GM23338 (cell line): ENCODE measurements at regions not wholly inside any gene's neighbourhood (a gene's known extent, or its start where the extent isn't known, plus 50 kb on each side); places are given as distances from the start of the nearest gene placed in this dataset.
"Not testable (repeated sequence)": the region's sequence is repeated elsewhere in the genome, so short reads cannot be mapped to it uniquely, and the experiment has no call there.

ENCODE experiments used
- ATAC-seq: fragments of 200-7000 bp; cut with Tn5 transposase; 3 replicates; pipeline ENCODE4 v1.9.1; 2020
- DNase-seq: peaks from one replicate; pipeline ENCODE4 v3.0.0-alpha.2; 2015; ENCODE audit warnings: low spot score
- H2AFZ ChIP-seq: fragments of 200-600 bp; sonication (generic); 2 replicates; pipeline ENCODE4 v1.8.0; 2016; ENCODE audit warnings: antibody characterized with exemption, mild to moderate bottlenecking, moderate library complexity
- H3F3A ChIP-seq: fragments of 200-600 bp; sonication (generic); replicated peaks from 2 replicates; pipeline ENCODE4 v1.8.0; 2017; ENCODE audit warnings: antibody characterized with exemption, mixed run types, low read depth
- H3K27ac ChIP-seq: fragments of 200-600 bp; sonication (generic); 2 replicates; pipeline ENCODE4 v1.6.1; 2016; ENCODE audit warnings: low read depth
- H3K27me3 ChIP-seq: fragments of 200-600 bp; sonication (generic); 2 replicates; pipeline ENCODE4 v1.8.0; 2016; ENCODE audit warnings: mild to moderate bottlenecking, mixed run types, moderate library complexity; ENCODE audit not compliant: insufficient read depth
- H3K36me3 ChIP-seq: fragments of 200-600 bp; sonication (generic); 2 replicates; pipeline ENCODE4 v1.8.0; 2016; ENCODE audit warnings: mild to moderate bottlenecking; ENCODE audit not compliant: insufficient read depth
- H3K4me1 ChIP-seq: fragments of 200-600 bp; sonication (generic); 2 replicates; pipeline ENCODE4 v1.8.0; 2016; ENCODE audit warnings: mild to moderate bottlenecking, moderate library complexity; ENCODE audit not compliant: insufficient read depth
- H3K4me2 ChIP-seq: fragments of 200-600 bp; sonication (generic); 2 replicates; pipeline ENCODE4 v1.7.1; 2017; ENCODE audit warnings: mixed run types
- H3K4me3 ChIP-seq: fragments of 200-600 bp; sonication (generic); 2 replicates; pipeline ENCODE4 v1.6.1; 2016; ENCODE audit warnings: mixed run types
- H3K79me2 ChIP-seq: fragments of 200-600 bp; sonication (generic); replicated peaks from 2 replicates; pipeline ENCODE4 v1.8.0; 2017; ENCODE audit warnings: mild to moderate bottlenecking; ENCODE audit not compliant: insufficient read depth
- H3K9me2 ChIP-seq: fragments of 200-600 bp; sonication (generic); 2 replicates; pipeline ENCODE4 v1.8.0; 2017; ENCODE audit not compliant: insufficient read depth
- H4K20me1 ChIP-seq: fragments of 200-600 bp; sonication (generic); replicated peaks from 2 replicates; pipeline ENCODE4 v1.8.0; 2017; ENCODE audit warnings: mild to moderate bottlenecking; ENCODE audit not compliant: insufficient read depth
- H3K27ac Mint-ChIP-seq: 2 replicates; pipeline ENCODE4 v1.8.0; 2020; ENCODE audit warnings: inconsistent platforms, mild to moderate bottlenecking, moderate library complexity, mixed read lengths
- H3K27me3 Mint-ChIP-seq: 3 replicates; pipeline ENCODE4 v1.8.0; 2022; ENCODE audit warnings: low read depth, mild to moderate bottlenecking, moderate library complexity, mixed read lengths, inconsistent platforms; ENCODE audit not compliant: insufficient read depth, poor library complexity
- H3K36me3 Mint-ChIP-seq: 3 replicates; pipeline ENCODE4 v1.8.0; 2021; ENCODE audit warnings: low read depth, mild to moderate bottlenecking, inconsistent platforms, moderate library complexity, mixed read lengths
- H3K4me1 Mint-ChIP-seq: 3 replicates; pipeline ENCODE4 v1.8.0; 2020; ENCODE audit warnings: mild to moderate bottlenecking, inconsistent platforms, mixed read lengths
- H3K4me3 Mint-ChIP-seq: 3 replicates; pipeline ENCODE4 v1.8.0; 2021; ENCODE audit warnings: moderate library complexity, mild to moderate bottlenecking, inconsistent platforms, mixed read lengths
- H3K9me3 Mint-ChIP-seq: 3 replicates; pipeline ENCODE4 v1.8.0; 2020; ENCODE audit warnings: moderate library complexity, mild to moderate bottlenecking, inconsistent platforms, mixed read lengths
- CREB1 ChIP-seq: fragments of 250-450 bp; sonication (Bioruptor Pico); IDR thresholded peaks from 2 replicates; pipeline ENCODE4 v1.5.0; 2020; ENCODE audit warnings: low read depth, mild to moderate bottlenecking, moderate library complexity
- CTCF ChIP-seq, 2 experiments: fragments of 200-600 bp in 1 of 2; sonication (generic) in 1 of 2; conservative IDR thresholded peaks; 2 replicates each; pipeline versions ENCODE4 v1.5.1 to v1.6.1; 2016 to 2017; ENCODE audit warnings: antibody characterized with exemption in 2 of 2, low read depth in 2 of 2, mild to moderate bottlenecking in 2 of 2, moderate library complexity in 1 of 2
- JUNB ChIP-seq: IDR thresholded peaks from one replicate; pipeline ENCODE4 v1.6.1; 2016; ENCODE audit warnings: antibody characterized with exemption; ENCODE audit not compliant: unreplicated experiment
- POLR2AphosphoS5 ChIP-seq: IDR thresholded peaks from 2 replicates; pipeline ENCODE4 v1.6.1; 2016; ENCODE audit warnings: antibody characterized with exemption, low read depth
- ZNF331 ChIP-seq: fragments of 250-450 bp; sonication (Bioruptor Pico); IDR thresholded peaks from 2 replicates; pipeline ENCODE4 v1.5.0; 2020; ENCODE audit warnings: low read depth, mild to moderate bottlenecking, moderate library complexity
- ZNF462 ChIP-seq: fragments of 250-450 bp; sonication (Bioruptor Pico); IDR thresholded peaks from 2 replicates; pipeline ENCODE4 v1.5.0; 2020; ENCODE audit warnings: mild to moderate bottlenecking, moderate library complexity

- Histone ChIP-seq H3K27me3 (no peaks in the 10 kb centered on the region), H3K9me2 (no peaks in the 10 kb centered on the region), H3K36me3 (no peaks in the 10 kb centered on the region), H3F3A (no peaks in the 10 kb centered on the region), H3K4me1 (no peaks in the 10 kb centered on the region), H3K4me3 (no peak overlapping the region), H2AFZ (no peak overlapping the region), H4K20me1 (no peaks in the 10 kb centered on the region), H3K4me2 (no peak overlapping the region), H3K27ac (no peak overlapping the region), H3K79me2 (no peaks in the 10 kb centered on the region)
- H3K4me3 Mint-ChIP-seq: no peak overlapping the region
- no peaks in the 10 kb centered on the region for H3K36me3 Mint-ChIP-seq
- H3K4me1 Mint-ChIP-seq: peaks cover 6% of the 10 kb centered on the region; the same call in 2 of the 3 replicates
- DNase-seq: no peak
- no peaks in the 10 kb centered on the region for H3K9me3 Mint-ChIP-seq
- no peak for ATAC-seq
- no peak overlapping the region for H3K27ac Mint-ChIP-seq
- TF ChIP-seq CTCF (conservative IDR thresholded peaks at IDR 0.05; ENCODE audit: low read depth in 2 of 2): no peak
- H3K27me3 Mint-ChIP-seq: peaks cover 1% of the 10 kb centered on the region
Observed at GRCh38 chr9:68631811-68632210, 73.2 kb upstream of the PIP5K1B start.

GRCh38 chr9:68637020-68637419, 68.0 kb upstream of the PIP5K1B start:
- TF ChIP-seq ZNF331 (CRISPR knock-in tag) (no peak), ZNF462 (CRISPR knock-in tag) (no peak), JUNB (no peak), CREB1 (CRISPR knock-in tag) (no peak), POLR2AphosphoS5 (no peak)
- Histone ChIP-seq H3F3A (no peaks in the 10 kb centered on the region), H2AFZ (no peak overlapping the region), H3K4me1 (no peaks in the 10 kb centered on the region), H3K79me2 (no peaks in the 10 kb centered on the region), H3K4me3 (no peak overlapping the region), H3K27ac (no peak overlapping the region), H3K9me2 (no peaks in the 10 kb centered on the region), H3K36me3 (no peaks in the 10 kb centered on the region), H3K27me3 (no peaks in the 10 kb centered on the region), H4K20me1 (no peaks in the 10 kb centered on the region), H3K4me2 (no peak overlapping the region)
- Mint-ChIP-seq H3K27me3 (no peaks in the 10 kb centered on the region), H3K9me3 (no peaks in the 10 kb centered on the region), H3K4me3 (no peak overlapping the region), H3K4me1 (peaks cover 2% of the 10 kb centered on the region; the same call in 1 of the 3 replicates), H3K27ac (no peak overlapping the region), H3K36me3 (no peaks in the 10 kb centered on the region)
- ATAC-seq: no peak
- DNase-seq: no peak

GRCh38 chr9:68639261-68639660, 65.8 kb upstream of the PIP5K1B start:
- not testable (repeated sequence) for DNase-seq, H3K4me1 ChIP-seq, H3K27ac Mint-ChIP-seq, H3K79me2 ChIP-seq, H3K9me2 ChIP-seq, H3K4me2 ChIP-seq, H3K9me3 Mint-ChIP-seq, H3K27me3 Mint-ChIP-seq, H3K36me3 ChIP-seq, H2AFZ ChIP-seq, H3F3A ChIP-seq, H3K4me3 Mint-ChIP-seq, H3K36me3 Mint-ChIP-seq, H3K27ac ChIP-seq, H3K27me3 ChIP-seq, ATAC-seq, H4K20me1 ChIP-seq, H3K4me1 Mint-ChIP-seq, H3K4me3 ChIP-seq
